GM18951 (cell line): ENCODE measurements at regions not wholly inside any gene's neighbourhood (a gene's known extent, or its start where the extent isn't known, plus 50 kb on each side); places are given as distances from the start of the nearest gene placed in this dataset.

ENCODE experiments used
- POLR2A ChIP-seq: IDR thresholded peaks from 4 replicates; pipeline ENCODE4 v1.6.1; 2011; ENCODE audit warnings: mild to moderate bottlenecking; ENCODE audit not compliant: insufficient read length, insufficient read depth; ENCODE audit errors: extremely low read depth
- in situ Hi-C: fragments of 300-500 bp; cut with MboI; formaldehyde crosslinking; loops from one replicate; pipeline ENCODE4 v1.12.0; 2022; ENCODE audit warnings: low sequenced_read_pairs, mixed read lengths, inconsistent platforms; ENCODE audit not compliant: unreplicated experiment

DNA sequence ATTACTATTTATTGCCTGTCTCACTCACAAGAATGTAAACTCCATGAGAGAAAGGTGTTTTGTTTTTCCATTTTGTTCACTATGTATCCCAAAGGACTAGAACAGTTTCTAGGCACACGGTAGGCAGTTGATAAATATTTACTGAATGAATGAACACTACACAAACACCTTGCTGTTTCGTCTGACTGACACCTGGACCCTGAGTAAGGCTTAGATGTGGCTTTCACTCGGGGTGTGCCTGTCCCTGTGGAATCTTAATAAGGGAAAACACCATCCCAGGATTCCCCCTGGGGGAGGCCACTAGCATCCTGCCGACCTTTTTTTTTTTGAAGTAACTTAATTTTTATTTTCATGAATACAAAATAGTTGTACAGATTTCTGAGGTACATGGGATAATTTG lies 66.6 kb upstream of the STEAP1B start:
- in situ Hi-C loops, result no loop called here

DNA sequence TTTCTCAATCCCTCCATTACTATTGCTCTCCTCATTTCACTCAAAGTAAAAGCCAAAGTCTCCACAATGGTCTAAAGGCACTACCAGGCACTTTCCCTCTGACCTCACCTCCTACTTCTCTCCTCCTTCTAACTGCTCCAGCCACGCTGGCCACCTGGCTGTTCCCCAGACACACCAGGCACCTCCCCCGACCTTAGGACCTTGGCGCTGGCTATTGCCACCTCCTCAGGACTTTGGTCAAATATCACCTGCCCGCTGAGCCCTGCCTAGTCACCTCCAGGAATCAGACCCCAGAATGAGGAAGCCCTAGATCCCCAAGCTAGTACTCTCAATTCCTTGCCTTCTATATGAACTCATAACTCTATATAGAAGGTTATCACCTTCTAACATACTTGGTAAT lies 66.2 kb upstream of the STEAP1B start:
- no peak for TF ChIP-seq POLR2A
- in situ Hi-C loops, result no loop called here

More for the DNA sequence above, 66.6 kb upstream of the STEAP1B start:
- no peak for TF ChIP-seq POLR2A

DNA sequence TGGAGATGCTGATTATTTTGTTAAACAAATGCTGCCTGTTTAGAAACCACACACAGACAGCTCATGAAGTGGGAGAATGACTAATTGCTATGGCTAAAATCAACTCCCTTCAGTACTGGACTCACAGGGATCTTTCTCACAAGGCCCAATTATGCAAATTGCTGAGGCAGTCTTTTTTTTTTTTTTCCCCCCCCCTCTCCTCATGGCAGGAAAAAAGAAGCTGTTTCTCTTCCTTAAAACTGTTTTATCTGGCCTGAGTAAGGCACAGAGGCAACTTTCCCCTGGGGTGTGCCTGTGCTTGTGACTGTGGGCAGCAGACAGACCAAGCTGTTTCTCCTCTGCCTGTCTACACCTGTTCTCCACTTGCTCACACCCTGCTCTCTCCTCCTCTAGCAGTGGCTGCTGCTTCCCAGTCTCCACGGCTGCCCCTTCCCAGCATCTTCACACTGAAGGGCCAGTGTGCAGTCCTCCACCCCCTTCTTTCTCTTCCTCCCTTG lies 65.4 kb upstream of the STEAP1B start:
- TF ChIP-seq POLR2A, result no peak
- in situ Hi-C loops, result no loop called here

DNA sequence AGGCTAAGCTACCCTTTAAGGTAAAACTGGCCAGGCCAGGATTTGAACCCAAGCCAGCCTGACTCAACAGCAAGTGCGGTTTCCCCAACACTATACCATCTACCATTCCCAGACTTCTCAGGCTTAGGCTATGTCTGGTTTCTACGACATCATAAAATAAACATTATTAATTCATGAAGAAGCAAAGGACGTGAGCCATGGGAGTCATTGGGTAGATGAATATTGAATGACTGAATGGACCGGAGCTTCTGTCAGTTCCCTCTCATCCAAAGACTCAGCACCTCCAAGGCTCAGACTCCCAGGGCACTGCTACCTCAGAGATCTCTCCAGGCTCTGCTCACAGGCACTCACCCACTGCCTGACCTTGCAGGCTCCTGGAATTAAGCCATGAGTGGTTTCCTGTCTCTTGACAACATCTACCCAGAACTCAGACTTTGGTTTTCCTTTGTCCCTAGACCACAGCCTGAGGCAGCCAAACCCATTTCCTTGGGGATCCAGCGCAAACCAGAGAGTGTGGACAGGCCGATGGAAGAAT lies 64.6 kb upstream of the STEAP1B start:
- in situ Hi-C loops, result loop anchor here (5.0 kb wide), 1 partner anchor 163 kb away; the partner anchor contains the start of gene IL6

DNA sequence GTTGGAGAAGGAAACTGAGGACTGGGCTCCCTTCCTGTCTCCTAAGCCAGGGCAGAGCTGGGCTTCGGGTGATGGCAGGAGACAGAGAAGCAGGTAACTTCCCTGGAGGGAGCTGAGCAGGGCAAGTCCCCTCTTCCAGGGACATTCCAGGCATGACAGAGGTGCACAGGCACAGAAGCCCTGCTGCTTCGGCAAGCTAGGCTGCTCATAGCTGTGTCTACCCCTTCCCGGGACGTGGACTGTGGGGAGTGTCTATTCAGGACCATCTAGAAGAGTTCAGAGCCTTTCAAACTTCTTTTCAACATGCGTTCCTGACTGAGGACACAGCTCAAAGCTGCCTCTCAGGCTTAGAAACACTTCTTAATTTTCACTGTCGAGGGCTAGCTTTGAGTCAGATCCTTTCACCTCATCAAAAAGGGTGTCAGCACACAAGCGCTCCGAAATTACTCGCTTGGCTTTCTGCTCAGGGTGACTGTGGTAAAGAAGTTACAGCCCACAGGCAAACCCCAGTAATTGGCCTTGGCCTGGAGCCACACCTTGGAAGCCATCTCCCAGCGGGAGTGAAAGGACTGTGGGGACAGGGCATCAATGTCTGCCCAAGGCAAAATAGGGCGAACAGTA lies 63.7 kb upstream of the STEAP1B start:
- no peak for TF ChIP-seq POLR2A
- in situ Hi-C loops, result loop anchor here (5.0 kb wide), 1 partner anchor 164 kb away; the partner anchor contains the start of gene IL6

More for the DNA sequence above, 64.6 kb upstream of the STEAP1B start:
- no peak for TF ChIP-seq POLR2A

DNA sequence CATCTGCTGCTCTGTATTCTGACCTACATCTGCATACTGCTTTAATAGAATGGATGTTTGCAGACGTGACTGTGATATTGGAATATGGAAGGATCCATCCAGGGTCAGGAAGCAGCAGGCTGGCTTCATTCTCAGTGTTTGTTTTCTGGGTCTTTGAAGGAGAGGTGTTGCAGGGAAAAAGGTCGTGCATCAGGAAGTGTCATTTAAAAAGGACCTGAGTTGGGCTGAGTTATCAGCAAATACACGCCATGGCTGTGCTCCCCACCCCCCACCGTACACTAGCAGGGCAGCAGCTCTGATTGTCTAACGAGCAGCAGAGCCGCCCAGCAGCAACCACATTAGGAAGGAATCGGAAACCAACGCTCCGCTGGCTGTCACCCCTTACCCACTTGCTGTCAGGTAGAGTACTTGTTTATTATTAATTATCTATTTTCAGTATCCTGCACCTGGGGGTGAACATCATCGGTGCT lies 63.1 kb upstream of the STEAP1B start:
- TF ChIP-seq POLR2A, result no peak
- in situ Hi-C loops, result loop anchor here (5.0 kb wide), 1 partner anchor 164 kb away; the partner anchor contains the start of gene IL6

DNA sequence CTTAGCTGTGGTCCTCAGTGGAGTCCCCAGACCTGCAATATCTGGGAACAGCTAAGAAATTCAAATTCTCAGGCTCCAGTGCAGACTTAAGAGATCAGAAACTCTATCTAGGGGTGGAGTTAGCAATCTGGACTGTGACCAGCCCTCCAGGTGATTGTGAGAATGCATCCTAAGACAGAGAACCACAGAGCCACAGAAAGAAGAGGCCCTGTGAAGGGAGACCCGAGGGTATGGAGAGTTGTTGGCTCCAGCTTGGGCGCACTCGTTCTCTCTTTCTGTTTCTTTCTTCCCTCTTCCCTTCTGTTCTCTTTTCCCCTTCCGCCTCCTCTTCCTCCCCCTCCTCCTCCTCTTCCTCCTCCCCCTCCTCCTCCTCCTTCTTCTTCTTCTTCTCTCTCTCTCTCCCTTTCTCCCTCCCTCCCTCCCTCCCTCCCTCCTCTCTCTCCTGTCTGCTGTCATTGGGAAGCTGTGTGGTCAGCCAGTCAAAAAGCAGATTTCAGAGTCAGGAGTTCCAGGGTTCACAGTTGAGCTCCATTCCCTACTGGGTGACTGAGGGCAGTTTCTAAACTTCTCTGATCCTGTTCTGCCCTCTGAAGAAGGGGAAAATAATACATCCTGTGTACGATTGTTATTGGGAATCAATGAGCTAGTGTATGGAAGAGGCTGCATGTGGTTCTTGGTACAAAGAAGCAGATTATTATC lies 62.1 kb upstream of the STEAP1B start:
- TF ChIP-seq POLR2A, result no peak

DNA sequence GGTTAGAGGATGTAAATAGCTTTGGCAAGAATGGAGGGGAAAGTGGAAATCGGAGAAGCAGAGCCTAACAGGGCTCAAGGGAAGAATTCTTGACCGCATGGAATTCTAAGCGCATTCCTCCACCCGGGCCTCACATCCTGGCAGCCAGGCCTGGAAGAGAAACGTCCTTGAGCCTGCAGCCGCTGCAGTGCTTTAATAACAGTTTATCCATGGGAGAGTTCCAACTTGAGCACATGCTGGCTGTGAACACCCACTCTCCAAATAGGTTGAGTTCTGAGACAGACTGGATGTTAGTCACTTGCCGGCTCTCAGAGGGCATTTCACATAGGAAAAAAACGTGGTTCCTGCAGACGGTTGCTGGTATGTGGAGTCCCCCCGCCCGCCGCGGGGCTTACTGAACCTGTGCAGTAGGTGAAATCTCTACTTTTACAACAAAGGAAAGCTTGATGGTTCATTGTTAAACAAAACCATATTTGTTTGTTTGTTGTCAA lies 61.4 kb upstream of the STEAP1B start:
- no peak for TF ChIP-seq POLR2A
- in situ Hi-C loops, result loop anchor here (5.0 kb wide), 1 partner anchor 166 kb away; the partner anchor contains the start of gene IL6

More for the DNA sequence above, 62.1 kb upstream of the STEAP1B start:
- in situ Hi-C loops, result loop anchor here (5.0 kb wide), 1 partner anchor 165 kb away; the partner anchor contains the start of gene IL6

DNA sequence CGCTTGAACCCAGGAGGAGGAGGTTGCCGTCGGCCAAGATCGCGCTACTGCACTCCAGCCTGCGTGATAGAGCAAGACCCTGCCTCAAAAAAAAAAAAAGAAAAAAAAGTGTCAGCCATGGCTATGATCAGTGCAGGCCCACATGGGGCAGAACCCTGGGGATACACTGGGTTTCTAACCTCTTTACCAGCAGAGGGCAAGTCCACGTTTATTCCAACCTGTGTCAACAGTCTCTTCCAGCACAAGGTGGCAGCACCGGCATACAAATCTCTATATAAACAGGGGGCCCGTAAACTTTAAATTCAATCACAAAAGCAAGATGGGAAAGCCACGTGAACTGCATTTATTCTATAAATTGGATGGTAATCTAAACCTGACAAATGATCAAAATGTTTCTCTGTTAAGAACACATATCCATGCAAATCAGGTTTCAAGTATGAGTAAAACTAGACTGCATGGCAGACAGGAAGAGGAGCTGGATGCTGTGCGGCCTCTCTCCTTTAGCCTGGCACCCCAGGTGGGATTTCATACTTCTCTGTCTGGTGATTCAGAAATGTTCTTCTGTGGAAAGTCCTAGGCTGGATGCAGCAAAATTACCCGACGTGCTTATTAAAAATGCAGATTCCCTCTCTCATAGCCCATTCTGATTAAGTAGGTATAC lies 60.0 kb upstream of the STEAP1B start:
- TF ChIP-seq POLR2A, result no peak
- in situ Hi-C loops, result loop anchor here (5.0 to 10.0 kb wide), 2 partner anchors 167 to 495 kb away; partner anchors contain the start of gene IL6

DNA sequence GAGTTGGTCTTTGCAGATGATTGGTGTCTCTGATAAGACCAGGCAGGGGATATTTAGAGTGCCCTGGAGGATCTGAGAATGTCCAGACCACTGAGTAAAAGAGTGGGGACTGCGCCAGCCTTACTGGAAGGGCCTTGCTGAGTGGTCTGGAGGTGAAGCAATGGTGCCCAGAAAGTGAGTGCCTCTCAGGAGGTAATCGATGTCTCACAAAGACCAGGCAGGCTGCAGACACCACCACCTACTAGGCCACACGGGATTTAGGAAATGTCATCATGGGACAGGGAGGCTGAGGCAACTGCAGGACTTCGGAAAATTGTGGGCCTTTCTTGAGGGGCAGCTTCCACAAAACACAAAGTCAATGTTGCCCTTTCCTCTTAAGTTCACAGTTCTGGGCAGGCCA lies 57.2 kb upstream of the STEAP1B start:
- no peak for TF ChIP-seq POLR2A
- in situ Hi-C loops, result loop anchor here (10.0 kb wide), 1 partner anchor 498 kb away; no protein-coding TSS in a partner anchor

DNA sequence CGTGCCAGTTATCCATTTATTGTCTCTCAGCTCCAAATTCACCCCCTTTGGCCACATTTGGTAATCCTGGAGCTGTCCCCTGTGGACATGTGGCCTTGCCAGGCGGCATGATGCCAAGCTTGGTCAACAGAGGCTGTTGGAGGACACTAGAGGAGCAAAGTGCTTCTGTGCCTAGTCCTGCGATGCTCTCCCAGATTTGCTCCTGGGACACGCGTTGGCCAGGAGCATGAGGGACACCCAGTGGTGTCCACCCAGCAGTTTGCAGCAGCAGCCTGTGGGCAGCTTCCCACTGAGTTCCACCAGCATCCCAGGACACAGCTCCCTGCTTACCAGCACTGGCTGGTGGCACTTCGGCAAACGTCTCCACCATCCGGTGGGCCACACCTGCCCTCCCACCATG lies 55.5 kb upstream of the STEAP1B start:
- TF ChIP-seq POLR2A, result no peak
- in situ Hi-C loops, result loop anchor here (10.0 kb wide), 1 partner anchor 499 kb away; no protein-coding TSS in a partner anchor

DNA sequence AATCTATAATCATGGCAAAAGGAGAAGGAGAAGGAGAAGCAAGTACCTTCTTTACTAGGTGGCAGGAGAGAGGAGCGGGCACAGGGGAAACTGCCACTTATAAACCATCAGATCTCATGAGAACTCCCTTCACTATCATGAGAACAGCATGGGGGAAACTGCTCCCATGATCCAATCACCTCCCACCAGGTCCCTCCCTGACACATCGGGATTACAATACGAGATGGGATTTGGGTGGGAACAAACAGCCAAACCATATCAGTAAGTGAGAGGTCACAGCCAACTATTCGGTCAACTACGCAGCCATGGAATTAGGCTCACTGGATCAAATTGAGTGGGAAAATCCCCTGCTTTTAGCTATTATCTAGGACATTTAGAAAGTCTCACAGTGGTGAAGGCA lies 54.2 kb upstream of the STEAP1B start:
- in situ Hi-C loops, result loop anchor here (10.0 kb wide), 1 partner anchor 501 kb away; no protein-coding TSS in a partner anchor
- no peak for TF ChIP-seq POLR2A
